Nephron progenitor cell (in vitro differentiated cells): ENCODE measurements at regions not wholly inside any gene's neighbourhood (a gene's known extent, or its start where the extent isn't known, plus 50 kb on each side); places are given as distances from the start of the nearest gene placed in this dataset.

Source experiments
- DNase-seq: peaks from one replicate; pipeline ENCODE4 v3.0.0; 2021
- H3K27ac Mint-ChIP-seq: 2 replicates; pipeline ENCODE4 v1.8.0; 2021; ENCODE audit warnings: mild to moderate bottlenecking, moderate library complexity, mixed read lengths
- H3K27me3 Mint-ChIP-seq: 2 replicates; pipeline ENCODE4 v1.8.0; 2021; ENCODE audit warnings: mild to moderate bottlenecking, low read depth, mixed read lengths; ENCODE audit not compliant: poor library complexity
- H3K36me3 Mint-ChIP-seq: 2 replicates; pipeline ENCODE4 v1.8.0; 2021; ENCODE audit warnings: low read depth, mixed read lengths
- H3K4me1 Mint-ChIP-seq: 2 replicates; pipeline ENCODE4 v1.8.0; 2021; ENCODE audit warnings: mixed read lengths
- H3K4me3 Mint-ChIP-seq: 2 replicates; pipeline ENCODE4 v1.8.0; 2021; ENCODE audit warnings: mild to moderate bottlenecking, moderate library complexity, mixed read lengths
- H3K9me3 Mint-ChIP-seq: 2 replicates; pipeline ENCODE4 v1.8.0; 2021; ENCODE audit warnings: mild to moderate bottlenecking, moderate library complexity, mixed read lengths
- CTCF ChIP-seq: fragments of 200-600 bp; sonication (generic); IDR thresholded peaks from 2 replicates; pipeline ENCODE4 v1.5.0; 2021; ENCODE audit warnings: antibody characterized with exemption

- TF ChIP-seq CTCF = no peak
- H3K9me3 Mint-ChIP-seq = peaks cover 37% of the 10 kb centered on the region
- peaks cover 11% of the 10 kb centered on the region for H3K4me1 Mint-ChIP-seq
- DNase-seq = no peak
- H3K27me3 Mint-ChIP-seq = peaks cover 4% of the 10 kb centered on the region
- H3K4me3 Mint-ChIP-seq = no peak overlapping the region
- peaks cover 67% of the 10 kb centered on the region for H3K36me3 Mint-ChIP-seq
- H3K27ac Mint-ChIP-seq = no peak overlapping the region
Measured at GRCh38 chr15:81865850-81866537, 179.8 kb downstream of the MEX3B start.

- TF ChIP-seq CTCF = no peak
- DNase-seq = no peak
- Mint-ChIP-seq H3K4me1 (peaks cover 9% of the 10 kb centered on the region), H3K27me3 (peaks cover 6% of the 10 kb centered on the region), H3K27ac (no peak overlapping the region), H3K36me3 (peaks cover 62% of the 10 kb centered on the region), H3K9me3 (peaks cover 19% of the 10 kb centered on the region), H3K4me3 (no peak overlapping the region)
Measured at GRCh38 chr15:81863162-81863561, 182.7 kb downstream of the MEX3B start.

- Mint-ChIP-seq H3K27ac (peak overlapping the region; percentile 71), H3K4me1 (peaks cover 9% of the 10 kb centered on the region), H3K27me3 (peaks cover 3% of the 10 kb centered on the region), H3K4me3 (no peak overlapping the region), H3K36me3 (peaks cover 65% of the 10 kb centered on the region), H3K9me3 (peaks cover 13% of the 10 kb centered on the region)
- no peak for TF ChIP-seq CTCF
- DNase-seq = no peak
Measured at GRCh38 chr15:81859737-81860516, 185.9 kb downstream of the MEX3B start.

GRCh38 chr15:81858586-81858985 lies 187.2 kb downstream of the MEX3B start:
- Mint-ChIP-seq H3K27me3 (peaks cover 8% of the 10 kb centered on the region), H3K4me1 (peaks cover 9% of the 10 kb centered on the region), H3K36me3 (peaks cover 54% of the 10 kb centered on the region), H3K27ac (peak overlapping the region; percentile 27), H3K4me3 (no peak overlapping the region), H3K9me3 (peaks cover 4% of the 10 kb centered on the region)
- no peak for TF ChIP-seq CTCF
- DNase-seq = no peak

GRCh38 chr15:81858136-81858535 lies 187.7 kb downstream of the MEX3B start:
- TF ChIP-seq CTCF = no peak
- Mint-ChIP-seq H3K36me3 (peaks cover 50% of the 10 kb centered on the region), H3K27ac (no peak overlapping the region), H3K27me3 (peaks cover 8% of the 10 kb centered on the region), H3K9me3 (peaks cover under 1% of the 10 kb centered on the region), H3K4me3 (no peak overlapping the region), H3K4me1 (peaks cover 9% of the 10 kb centered on the region)
- DNase-seq = no peak
